MM.1S (cell line): ENCODE measurements at regions not wholly inside any gene's neighbourhood (a gene's known extent, or its start where the extent isn't known, plus 50 kb on each side); places are given as distances from the start of the nearest gene placed in this dataset.

Experiments
- DNase-seq: peaks from one replicate; pipeline ENCODE4 v3.0.0-alpha.2; 2015
- H2AFZ ChIP-seq: fragments of 300-600 bp; sonication (generic); 2 replicates; pipeline ENCODE4 v1.6.0; 2016; ENCODE audit warnings: antibody characterized with exemption, low read length
- H3F3A ChIP-seq: fragments of 300-600 bp; sonication (generic); 2 replicates; pipeline ENCODE4 v1.6.1; 2016; ENCODE audit warnings: mild to moderate bottlenecking, antibody characterized with exemption, low read length, moderate library complexity, mixed read lengths; ENCODE audit not compliant: insufficient read depth
- H3K27ac ChIP-seq: fragments of 300-600 bp; sonication (generic); 2 replicates; pipeline ENCODE4 v1.5.1; 2016; ENCODE audit warnings: mild to moderate bottlenecking, low read length
- H3K27me3 ChIP-seq: fragments of 300-600 bp; sonication (generic); replicated peaks from 2 replicates; pipeline ENCODE4 v1.6.0; 2016; ENCODE audit warnings: low read length; ENCODE audit not compliant: insufficient read depth
- H3K36me3 ChIP-seq: fragments of 300-600 bp; sonication (generic); replicated peaks from 2 replicates; pipeline ENCODE4 v1.6.1; 2016; ENCODE audit warnings: mild to moderate bottlenecking, low read length, mixed read lengths; ENCODE audit not compliant: insufficient read depth
- H3K4me1 ChIP-seq: fragments of 300-600 bp; sonication (generic); 2 replicates; pipeline ENCODE4 v1.6.1; 2016; ENCODE audit warnings: low read length, mixed read lengths
- H3K4me2 ChIP-seq: fragments of 300-600 bp; sonication (generic); 2 replicates; pipeline ENCODE4 v1.6.0; 2016; ENCODE audit warnings: low read depth, low read length
- H3K4me3 ChIP-seq: fragments of 300-600 bp; sonication (generic); 2 replicates; pipeline ENCODE4 v1.5.1; 2016; ENCODE audit warnings: low read length, mixed read lengths
- H3K79me2 ChIP-seq: fragments of 300-600 bp; sonication (generic); 2 replicates; pipeline ENCODE4 v1.6.1; 2016; ENCODE audit warnings: mixed run types, low read length, mixed read lengths
- H3K9ac ChIP-seq: fragments of 300-600 bp; sonication (generic); 2 replicates; pipeline ENCODE4 v1.6.1; 2016; ENCODE audit warnings: low read length, mixed read lengths
- H3K9me2 ChIP-seq: fragments of 300-600 bp; sonication (generic); replicated peaks from 2 replicates; pipeline ENCODE4 v1.6.1; 2016; ENCODE audit warnings: mild to moderate bottlenecking, low read length, mixed read lengths; ENCODE audit not compliant: insufficient read depth
- H3K9me3 ChIP-seq: fragments of 300-600 bp; sonication (generic); replicated peaks from 2 replicates; pipeline ENCODE4 v1.6.1; 2016; ENCODE audit warnings: mild to moderate bottlenecking, low read length, mixed read lengths; ENCODE audit not compliant: insufficient read depth
- H4K20me1 ChIP-seq: fragments of 300-600 bp; sonication (generic); 2 replicates; pipeline ENCODE4 v1.6.1; 2016; ENCODE audit warnings: mild to moderate bottlenecking, low read length, moderate library complexity, mixed read lengths; ENCODE audit not compliant: insufficient read depth
- CTCF ChIP-seq: fragments of 300-600 bp; sonication (generic); IDR thresholded peaks from 2 replicates; pipeline ENCODE4 v1.5.1; 2016; ENCODE audit warnings: antibody characterized with exemption, low read length, mixed read lengths
- EZH2 ChIP-seq: fragments of 300-600 bp; sonication (generic); optimal IDR thresholded peaks from 2 replicates; pipeline ENCODE3; 2017; ENCODE audit warnings: low read depth, mild to moderate bottlenecking, antibody characterized with exemption, low read length, mixed read lengths
- EZH2phosphoT487 ChIP-seq: fragments of 300-600 bp; sonication (generic); IDR thresholded peaks from 2 replicates; pipeline ENCODE4 v1.6.1; 2018; ENCODE audit warnings: antibody characterized with exemption, low read length

DNA sequence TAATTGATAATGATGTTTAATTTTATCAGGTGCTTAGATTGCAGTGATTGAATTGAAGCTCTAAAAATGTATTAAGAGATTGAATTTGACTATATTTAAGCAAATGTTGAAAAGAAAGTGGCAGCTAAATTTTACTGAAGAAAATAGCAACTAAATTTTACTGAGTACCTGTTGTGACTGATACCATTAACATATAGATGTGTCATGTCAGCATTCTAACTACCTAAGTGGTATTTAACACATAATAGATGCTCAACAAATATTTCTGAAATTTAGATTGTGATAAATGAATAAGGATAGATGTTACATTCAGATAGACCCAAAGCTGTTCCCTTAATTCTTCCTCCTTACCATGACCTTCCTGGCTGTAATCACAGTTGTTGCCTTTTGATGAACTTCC lies 350.9 kb upstream of the VWC2 start:
- Histone ChIP-seq H3K9me3 (no peaks in the 10 kb centered on the region), H3K9me2 (no peaks in the 10 kb centered on the region), H3K4me2 (no peak overlapping the region), H3K9ac (no peak overlapping the region), H3K79me2 (no peaks in the 10 kb centered on the region), H3K4me1 (no peaks in the 10 kb centered on the region), H2AFZ (no peak overlapping the region), H4K20me1 (no peaks in the 10 kb centered on the region), H3F3A (no peaks in the 10 kb centered on the region), H3K27ac (no peak overlapping the region), H3K27me3 (no peaks in the 10 kb centered on the region), H3K4me3 (no peak overlapping the region), H3K36me3 (no peaks in the 10 kb centered on the region)
- TF ChIP-seq EZH2phosphoT487 (no peak), CTCF (no peak), EZH2 (no peak)
- DNase-seq: no peak

DNA sequence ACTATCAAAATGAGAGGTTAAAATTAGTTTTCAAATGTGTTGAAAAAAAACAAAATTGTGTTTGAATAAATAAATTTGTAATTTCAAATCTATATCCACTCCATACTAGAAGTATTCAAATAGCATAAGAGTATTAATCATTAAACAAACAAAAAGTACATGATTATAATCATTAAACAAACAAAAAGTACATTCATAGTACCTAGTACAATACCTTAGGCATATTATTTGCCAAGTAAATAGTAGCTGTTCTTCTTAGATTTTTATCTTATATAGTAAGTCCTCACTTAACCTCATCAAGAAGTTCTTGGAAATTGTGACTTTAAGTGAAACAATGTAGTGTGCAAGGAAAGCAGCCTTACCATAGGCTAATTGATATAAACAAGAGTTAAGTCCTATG lies 349.3 kb upstream of the VWC2 start:
- DNase-seq: no peak
- Histone ChIP-seq H3K36me3 (no peaks in the 10 kb centered on the region), H3K4me3 (no peak overlapping the region), H3K9me3 (no peaks in the 10 kb centered on the region), H3K27ac (no peak overlapping the region), H3K9ac (no peak overlapping the region), H4K20me1 (no peaks in the 10 kb centered on the region), H3K27me3 (no peaks in the 10 kb centered on the region), H3K4me2 (no peak overlapping the region), H2AFZ (no peak overlapping the region), H3F3A (no peaks in the 10 kb centered on the region), H3K4me1 (no peaks in the 10 kb centered on the region), H3K79me2 (no peaks in the 10 kb centered on the region), H3K9me2 (no peaks in the 10 kb centered on the region)
- TF ChIP-seq CTCF (no peak), EZH2 (no peak), EZH2phosphoT487 (no peak)

GRCh38 chr7:49425277-49425818 lies 348.1 kb upstream of the VWC2 start:
- no peaks in the 10 kb centered on the region for H3K27me3 ChIP-seq
- H3K9me3 ChIP-seq: no peaks in the 10 kb centered on the region
- H3K4me3 ChIP-seq: no peak overlapping the region
- H3K27ac ChIP-seq: no peak overlapping the region
- no peak overlapping the region for H3K9ac ChIP-seq
- no peak overlapping the region for H3K4me2 ChIP-seq
- no peaks in the 10 kb centered on the region for H3F3A ChIP-seq
- no peak for DNase-seq
- no peaks in the 10 kb centered on the region for H3K36me3 ChIP-seq
- no peaks in the 10 kb centered on the region for H3K79me2 ChIP-seq
- no peaks in the 10 kb centered on the region for H4K20me1 ChIP-seq
- no peaks in the 10 kb centered on the region for H3K9me2 ChIP-seq
- H2AFZ ChIP-seq: no peak overlapping the region
- H3K4me1 ChIP-seq: no peaks in the 10 kb centered on the region
- no peak for TF ChIP-seq CTCF
- no peak for TF ChIP-seq EZH2phosphoT487
- TF ChIP-seq EZH2: no peak
